ENCODE measurements at regions not wholly inside any gene's neighbourhood (a gene's known extent, or its start where the extent isn't known, plus 50 kb on each side); places are given as distances from the start of the nearest gene placed in this dataset.

- TF ChIP-seq, protein P1, sequence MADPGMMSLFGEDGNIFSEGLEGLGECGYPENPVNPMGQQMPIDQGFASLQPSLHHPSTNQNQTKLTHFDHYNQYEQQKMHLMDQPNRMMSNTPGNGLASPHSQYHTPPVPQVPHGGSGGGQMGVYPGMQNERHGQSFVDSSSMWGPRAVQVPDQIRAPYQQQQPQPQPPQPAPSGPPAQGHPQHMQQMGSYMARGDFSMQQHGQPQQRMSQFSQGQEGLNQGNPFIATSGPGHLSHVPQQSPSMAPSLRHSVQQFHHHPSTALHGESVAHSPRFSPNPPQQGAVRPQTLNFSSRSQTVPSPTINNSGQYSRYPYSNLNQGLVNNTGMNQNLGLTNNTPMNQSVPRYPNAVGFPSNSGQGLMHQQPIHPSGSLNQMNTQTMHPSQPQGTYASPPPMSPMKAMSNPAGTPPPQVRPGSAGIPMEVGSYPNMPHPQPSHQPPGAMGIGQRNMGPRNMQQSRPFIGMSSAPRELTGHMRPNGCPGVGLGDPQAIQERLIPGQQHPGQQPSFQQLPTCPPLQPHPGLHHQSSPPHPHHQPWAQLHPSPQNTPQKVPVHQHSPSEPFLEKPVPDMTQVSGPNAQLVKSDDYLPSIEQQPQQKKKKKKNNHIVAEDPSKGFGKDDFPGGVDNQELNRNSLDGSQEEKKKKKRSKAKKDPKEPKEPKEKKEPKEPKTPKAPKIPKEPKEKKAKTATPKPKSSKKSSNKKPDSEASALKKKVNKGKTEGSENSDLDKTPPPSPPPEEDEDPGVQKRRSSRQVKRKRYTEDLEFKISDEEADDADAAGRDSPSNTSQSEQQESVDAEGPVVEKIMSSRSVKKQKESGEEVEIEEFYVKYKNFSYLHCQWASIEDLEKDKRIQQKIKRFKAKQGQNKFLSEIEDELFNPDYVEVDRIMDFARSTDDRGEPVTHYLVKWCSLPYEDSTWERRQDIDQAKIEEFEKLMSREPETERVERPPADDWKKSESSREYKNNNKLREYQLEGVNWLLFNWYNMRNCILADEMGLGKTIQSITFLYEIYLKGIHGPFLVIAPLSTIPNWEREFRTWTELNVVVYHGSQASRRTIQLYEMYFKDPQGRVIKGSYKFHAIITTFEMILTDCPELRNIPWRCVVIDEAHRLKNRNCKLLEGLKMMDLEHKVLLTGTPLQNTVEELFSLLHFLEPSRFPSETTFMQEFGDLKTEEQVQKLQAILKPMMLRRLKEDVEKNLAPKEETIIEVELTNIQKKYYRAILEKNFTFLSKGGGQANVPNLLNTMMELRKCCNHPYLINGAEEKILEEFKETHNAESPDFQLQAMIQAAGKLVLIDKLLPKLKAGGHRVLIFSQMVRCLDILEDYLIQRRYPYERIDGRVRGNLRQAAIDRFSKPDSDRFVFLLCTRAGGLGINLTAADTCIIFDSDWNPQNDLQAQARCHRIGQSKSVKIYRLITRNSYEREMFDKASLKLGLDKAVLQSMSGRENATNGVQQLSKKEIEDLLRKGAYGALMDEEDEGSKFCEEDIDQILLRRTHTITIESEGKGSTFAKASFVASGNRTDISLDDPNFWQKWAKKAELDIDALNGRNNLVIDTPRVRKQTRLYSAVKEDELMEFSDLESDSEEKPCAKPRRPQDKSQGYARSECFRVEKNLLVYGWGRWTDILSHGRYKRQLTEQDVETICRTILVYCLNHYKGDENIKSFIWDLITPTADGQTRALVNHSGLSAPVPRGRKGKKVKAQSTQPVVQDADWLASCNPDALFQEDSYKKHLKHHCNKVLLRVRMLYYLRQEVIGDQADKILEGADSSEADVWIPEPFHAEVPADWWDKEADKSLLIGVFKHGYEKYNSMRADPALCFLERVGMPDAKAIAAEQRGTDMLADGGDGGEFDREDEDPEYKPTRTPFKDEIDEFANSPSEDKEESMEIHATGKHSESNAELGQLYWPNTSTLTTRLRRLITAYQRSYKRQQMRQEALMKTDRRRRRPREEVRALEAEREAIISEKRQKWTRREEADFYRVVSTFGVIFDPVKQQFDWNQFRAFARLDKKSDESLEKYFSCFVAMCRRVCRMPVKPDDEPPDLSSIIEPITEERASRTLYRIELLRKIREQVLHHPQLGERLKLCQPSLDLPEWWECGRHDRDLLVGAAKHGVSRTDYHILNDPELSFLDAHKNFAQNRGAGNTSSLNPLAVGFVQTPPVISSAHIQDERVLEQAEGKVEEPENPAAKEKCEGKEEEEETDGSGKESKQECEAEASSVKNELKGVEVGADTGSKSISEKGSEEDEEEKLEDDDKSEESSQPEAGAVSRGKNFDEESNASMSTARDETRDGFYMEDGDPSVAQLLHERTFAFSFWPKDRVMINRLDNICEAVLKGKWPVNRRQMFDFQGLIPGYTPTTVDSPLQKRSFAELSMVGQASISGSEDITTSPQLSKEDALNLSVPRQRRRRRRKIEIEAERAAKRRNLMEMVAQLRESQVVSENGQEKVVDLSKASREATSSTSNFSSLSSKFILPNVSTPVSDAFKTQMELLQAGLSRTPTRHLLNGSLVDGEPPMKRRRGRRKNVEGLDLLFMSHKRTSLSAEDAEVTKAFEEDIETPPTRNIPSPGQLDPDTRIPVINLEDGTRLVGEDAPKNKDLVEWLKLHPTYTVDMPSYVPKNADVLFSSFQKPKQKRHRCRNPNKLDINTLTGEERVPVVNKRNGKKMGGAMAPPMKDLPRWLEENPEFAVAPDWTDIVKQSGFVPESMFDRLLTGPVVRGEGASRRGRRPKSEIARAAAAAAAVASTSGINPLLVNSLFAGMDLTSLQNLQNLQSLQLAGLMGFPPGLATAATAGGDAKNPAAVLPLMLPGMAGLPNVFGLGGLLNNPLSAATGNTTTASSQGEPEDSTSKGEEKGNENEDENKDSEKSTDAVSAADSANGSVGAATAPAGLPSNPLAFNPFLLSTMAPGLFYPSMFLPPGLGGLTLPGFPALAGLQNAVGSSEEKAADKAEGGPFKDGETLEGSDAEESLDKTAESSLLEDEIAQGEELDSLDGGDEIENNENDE (IDR thresholded peaks at IDR 0.05; ENCODE audit: insufficient replicate concordance, low read length), result no peak
- TF ChIP-seq PHF8 (conservative IDR thresholded peaks at IDR 0.05; ENCODE audit: low read depth, low read length) (no peak), KDM1A (IDR thresholded peaks at IDR 0.05; ENCODE audit: borderline replicate concordance, low read length) (no peak), SUZ12 (IDR thresholded peaks at IDR 0.05; ENCODE audit: low read length) (no peak), SP4 (IDR thresholded peaks at IDR 0.05; ENCODE audit: low read length) (no peak), RNF2 (IDR thresholded peaks at IDR 0.05; ENCODE audit: borderline replicate concordance, low read depth, low read length, missing control alignments, poor library complexity, severe bottlenecking) (no peak), CEBPB (IDR thresholded peaks at IDR 0.05; ENCODE audit: low read depth, low read length) (no peak)
Measured at GRCh38 chr4:58941286-58941685, 1831.1 kb upstream of the IGFBP7 start (continued).
